GM19035 (cell line): ENCODE measurements at regions not wholly inside any gene's neighbourhood (a gene's known extent, or its start where the extent isn't known, plus 50 kb on each side); places are given as distances from the start of the nearest gene placed in this dataset.
"Not testable (repeated sequence)": the region's sequence is repeated elsewhere in the genome, so short reads cannot be mapped to it uniquely, and the experiment has no call there.

ENCODE experiments used
- ATAC-seq: cut with Tn5 transposase; IDR thresholded peaks from one replicate; pipeline ENCODE4 v1.9.1; 2021; ENCODE audit not compliant: unreplicated experiment

- no peak for ATAC-seq
Observed at GRCh38 chr13:80509264-80509663, 168.3 kb upstream of the SPRY2 start.

- ATAC-seq: no peak
Observed at GRCh38 chr13:80508031-80508430, 167.1 kb upstream of the SPRY2 start.

GRCh38 chr13:80504453-80504852 lies 163.5 kb upstream of the SPRY2 start:
- no peak for ATAC-seq

- ATAC-seq: no peak
Observed at GRCh38 chr13:80502359-80502758, 161.4 kb upstream of the SPRY2 start.

GRCh38 chr13:80501556-80501955 lies 160.6 kb upstream of the SPRY2 start:
- no peak for ATAC-seq

GRCh38 chr13:80499536-80500290 lies 158.8 kb upstream of the SPRY2 start:
- ATAC-seq: no peak

- no peak for ATAC-seq
Observed at GRCh38 chr13:80498433-80498832, 157.5 kb upstream of the SPRY2 start.

- ATAC-seq: no peak
Observed at GRCh38 chr13:80497978-80498377, 157.1 kb upstream of the SPRY2 start.

GRCh38 chr13:80497439-80497838 lies 156.5 kb upstream of the SPRY2 start:
- ATAC-seq: no peak

- no peak for ATAC-seq
Observed at GRCh38 chr13:80496721-80497397, 155.9 kb upstream of the SPRY2 start.

GRCh38 chr13:80490491-80490943 lies 149.6 kb upstream of the SPRY2 start:
- ATAC-seq: not testable (repeated sequence)

- ATAC-seq: no peak
Observed at GRCh38 chr13:80486402-80486801, 145.5 kb upstream of the SPRY2 start.

GRCh38 chr13:80483157-80483556 lies 142.2 kb upstream of the SPRY2 start:
- ATAC-seq: no peak

- no peak for ATAC-seq
Observed at GRCh38 chr13:80481588-80481987, 140.7 kb upstream of the SPRY2 start.

GRCh38 chr13:80477661-80478443 lies 136.9 kb upstream of the SPRY2 start:
- no peak for ATAC-seq

GRCh38 chr13:80476953-80477352 lies 136.0 kb upstream of the SPRY2 start:
- no peak for ATAC-seq

- no peak for ATAC-seq
Observed at GRCh38 chr13:80475718-80476117, 134.8 kb upstream of the SPRY2 start.

GRCh38 chr13:80473695-80474094 lies 132.8 kb upstream of the SPRY2 start:
- ATAC-seq: no peak

- ATAC-seq: no peak
Observed at GRCh38 chr13:80469853-80470381, 129.0 kb upstream of the SPRY2 start.

- no peak for ATAC-seq
Observed at GRCh38 chr13:80469105-80469852, 128.4 kb upstream of the SPRY2 start.

- no peak for ATAC-seq
Observed at GRCh38 chr13:80465321-80465720, 124.4 kb upstream of the SPRY2 start.
